Panc1 (cell line): ENCODE measurements at regions not wholly inside any gene's neighbourhood (a gene's known extent, or its start where the extent isn't known, plus 50 kb on each side); places are given as distances from the start of the nearest gene placed in this dataset.

Source experiments
- ATAC-seq: fragments of 200-7000 bp; cut with Tn5 transposase; 2 replicates; pipeline ENCODE4 v1.9.1; 2020; ENCODE audit warnings: mild to moderate bottlenecking, moderate library complexity
- BruUV-seq: library from RNA; stranded (reverse); fragments of 400-500 nt; replicated peaks from 2 replicates; lab custom pipeline; 2021; lab: Mats Ljungman, UMichigan
- CTCF ChIA-PET: fragments of 300-600 bp; sonication (Branson Sonifier 250); formaldehyde crosslinking; loops from one replicate; lab custom pipeline; 2022; ENCODE audit warnings: antibody characterized with exemption; lab: Charles Lee
- POLR2A ChIA-PET: fragments of 300-600 bp; sonication (Branson Sonifier 250); formaldehyde crosslinking; loops from one replicate; lab custom pipeline; 2022; ENCODE audit warnings: antibody characterized with exemption; lab: Charles Lee
- DNase-seq: peaks from one replicate; pipeline ENCODE4 v3.0.0-alpha.2; 2010; ENCODE audit warnings: low read depth, low spot score
- H3K27ac ChIP-seq: 2 replicates; pipeline ENCODE4 v1.5.1; 2011; ENCODE audit warnings: mild to moderate bottlenecking, low read length, inconsistent platforms
- H3K27me3 ChIP-seq: fragments of 200-500 bp; sonication (Bioruptor generic); 2 replicates; pipeline ENCODE4 v1.6.0; 2014; ENCODE audit warnings: low read length, inconsistent platforms; ENCODE audit not compliant: control insufficient read depth, insufficient read depth
- H3K36me3 ChIP-seq: fragments of 200-500 bp; sonication (Bioruptor generic); 2 replicates; pipeline ENCODE4 v1.5.1; 2014; ENCODE audit warnings: inconsistent platforms, mild to moderate bottlenecking, low read length, moderate library complexity; ENCODE audit not compliant: control insufficient read depth, insufficient read depth
- H3K4me1 ChIP-seq: 2 replicates; pipeline ENCODE4 v1.5.1; 2011; ENCODE audit warnings: inconsistent platforms, mild to moderate bottlenecking, low read length, moderate library complexity; ENCODE audit not compliant: control insufficient read depth, insufficient read depth
- H3K4me3 ChIP-seq, 2 experiments: 2 replicates each; pipeline ENCODE4 v1.5.1; 2011 to 2012; ENCODE audit warnings: low read depth in 2 of 2, low read length in 2 of 2, mild to moderate bottlenecking in 2 of 2, inconsistent platforms in 1 of 2, moderate library complexity in 1 of 2
- H3K9me3 ChIP-seq: fragments of 200-500 bp; sonication (Bioruptor generic); 2 replicates; pipeline ENCODE4 v1.5.1; 2014; ENCODE audit warnings: low read depth, mild to moderate bottlenecking, inconsistent platforms, low read length, moderate library complexity; ENCODE audit not compliant: control insufficient read depth, insufficient read depth
- POLR2AphosphoS5 ChIP-seq: IDR thresholded peaks from 2 replicates; pipeline ENCODE4 v1.6.1; 2012; ENCODE audit warnings: mild to moderate bottlenecking, low read depth, low read length, moderate library complexity
- SIN3A ChIP-seq: IDR thresholded peaks from 2 replicates; pipeline ENCODE4 v1.6.1; 2012; ENCODE audit warnings: low read depth, mild to moderate bottlenecking, low read length, moderate library complexity, borderline replicate concordance; ENCODE audit not compliant: insufficient read depth
- TCF7L2 ChIP-seq: IDR thresholded peaks from 2 replicates; pipeline ENCODE4 v1.6.1; 2011; ENCODE audit warnings: mild to moderate bottlenecking, low read depth, low read length, inconsistent platforms
- in situ Hi-C: cut with HindIII; loops from 2 replicates; pipeline ENCODE4 v1.10.0; 2016; ENCODE audit warnings: low sequenced_read_pairs, low pct_unique_long_range_greater_than_20kb
- intact Hi-C: fragments of 100-400 bp; cut with micrococcal nuclease; formaldehyde crosslinking; loops from one replicate; pipeline ENCODE4 v1.10.0; 2022; ENCODE audit not compliant: unreplicated experiment
- TF ChIP-seq, protein P1 (sequence below): fragments of 450-650 bp; IDR thresholded peaks from 2 replicates; pipeline ENCODE4 v1.5.1; 2017; ENCODE audit warnings: mild to moderate bottlenecking
- TF ChIP-seq, protein P2 (sequence below), 2 experiments: IDR thresholded peaks; 2 replicates each; pipeline ENCODE4 v1.6.1; 2011 to 2012; ENCODE audit warnings: low read depth in 2 of 2, control low read depth in 1 of 2, low read length in 1 of 2, mild to moderate bottlenecking in 1 of 2, moderate library complexity in 1 of 2; ENCODE audit not compliant: insufficient read depth in 1 of 2

DNA sequence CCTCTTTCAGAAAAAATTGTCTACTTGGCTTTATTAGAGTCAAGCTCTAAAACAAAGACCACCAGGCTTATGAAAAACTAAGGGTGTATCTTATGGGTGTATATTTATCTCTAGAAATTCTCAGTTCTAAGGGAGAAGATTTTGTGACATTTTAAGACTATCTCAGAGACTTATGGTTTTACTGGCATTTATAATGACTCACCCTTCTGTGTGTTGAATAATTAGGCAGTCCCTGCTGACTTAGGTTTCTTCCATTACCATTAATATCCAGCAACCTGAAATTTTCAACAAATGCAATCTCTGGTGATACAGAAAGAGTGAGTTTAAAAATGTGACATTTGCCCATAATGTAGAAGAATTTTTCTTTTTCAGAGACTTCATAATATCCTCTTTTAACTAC lies 1015.0 kb upstream of the AGA start:
- Histone ChIP-seq H3K36me3 (no peaks in the 10 kb centered on the region), H3K27me3 (no peaks in the 10 kb centered on the region), H3K27ac (no peak overlapping the region), H3K4me1 (no peaks in the 10 kb centered on the region), H3K4me3 (no peak overlapping the region), H3K9me3 (no peaks in the 10 kb centered on the region)
- POLR2A ChIA-PET, result no interaction called here
- intact Hi-C loops, result no loop called here
- CTCF ChIA-PET, result no interaction called here
- ATAC-seq, result no peak
- in situ Hi-C loops, result no loop called here
- no TSS peak for BruUV-seq
- no peak for DNase-seq
- TF ChIP-seq, protein P1, sequence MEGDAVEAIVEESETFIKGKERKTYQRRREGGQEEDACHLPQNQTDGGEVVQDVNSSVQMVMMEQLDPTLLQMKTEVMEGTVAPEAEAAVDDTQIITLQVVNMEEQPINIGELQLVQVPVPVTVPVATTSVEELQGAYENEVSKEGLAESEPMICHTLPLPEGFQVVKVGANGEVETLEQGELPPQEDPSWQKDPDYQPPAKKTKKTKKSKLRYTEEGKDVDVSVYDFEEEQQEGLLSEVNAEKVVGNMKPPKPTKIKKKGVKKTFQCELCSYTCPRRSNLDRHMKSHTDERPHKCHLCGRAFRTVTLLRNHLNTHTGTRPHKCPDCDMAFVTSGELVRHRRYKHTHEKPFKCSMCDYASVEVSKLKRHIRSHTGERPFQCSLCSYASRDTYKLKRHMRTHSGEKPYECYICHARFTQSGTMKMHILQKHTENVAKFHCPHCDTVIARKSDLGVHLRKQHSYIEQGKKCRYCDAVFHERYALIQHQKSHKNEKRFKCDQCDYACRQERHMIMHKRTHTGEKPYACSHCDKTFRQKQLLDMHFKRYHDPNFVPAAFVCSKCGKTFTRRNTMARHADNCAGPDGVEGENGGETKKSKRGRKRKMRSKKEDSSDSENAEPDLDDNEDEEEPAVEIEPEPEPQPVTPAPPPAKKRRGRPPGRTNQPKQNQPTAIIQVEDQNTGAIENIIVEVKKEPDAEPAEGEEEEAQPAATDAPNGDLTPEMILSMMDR, result no peak
- TF ChIP-seq, protein P2, sequence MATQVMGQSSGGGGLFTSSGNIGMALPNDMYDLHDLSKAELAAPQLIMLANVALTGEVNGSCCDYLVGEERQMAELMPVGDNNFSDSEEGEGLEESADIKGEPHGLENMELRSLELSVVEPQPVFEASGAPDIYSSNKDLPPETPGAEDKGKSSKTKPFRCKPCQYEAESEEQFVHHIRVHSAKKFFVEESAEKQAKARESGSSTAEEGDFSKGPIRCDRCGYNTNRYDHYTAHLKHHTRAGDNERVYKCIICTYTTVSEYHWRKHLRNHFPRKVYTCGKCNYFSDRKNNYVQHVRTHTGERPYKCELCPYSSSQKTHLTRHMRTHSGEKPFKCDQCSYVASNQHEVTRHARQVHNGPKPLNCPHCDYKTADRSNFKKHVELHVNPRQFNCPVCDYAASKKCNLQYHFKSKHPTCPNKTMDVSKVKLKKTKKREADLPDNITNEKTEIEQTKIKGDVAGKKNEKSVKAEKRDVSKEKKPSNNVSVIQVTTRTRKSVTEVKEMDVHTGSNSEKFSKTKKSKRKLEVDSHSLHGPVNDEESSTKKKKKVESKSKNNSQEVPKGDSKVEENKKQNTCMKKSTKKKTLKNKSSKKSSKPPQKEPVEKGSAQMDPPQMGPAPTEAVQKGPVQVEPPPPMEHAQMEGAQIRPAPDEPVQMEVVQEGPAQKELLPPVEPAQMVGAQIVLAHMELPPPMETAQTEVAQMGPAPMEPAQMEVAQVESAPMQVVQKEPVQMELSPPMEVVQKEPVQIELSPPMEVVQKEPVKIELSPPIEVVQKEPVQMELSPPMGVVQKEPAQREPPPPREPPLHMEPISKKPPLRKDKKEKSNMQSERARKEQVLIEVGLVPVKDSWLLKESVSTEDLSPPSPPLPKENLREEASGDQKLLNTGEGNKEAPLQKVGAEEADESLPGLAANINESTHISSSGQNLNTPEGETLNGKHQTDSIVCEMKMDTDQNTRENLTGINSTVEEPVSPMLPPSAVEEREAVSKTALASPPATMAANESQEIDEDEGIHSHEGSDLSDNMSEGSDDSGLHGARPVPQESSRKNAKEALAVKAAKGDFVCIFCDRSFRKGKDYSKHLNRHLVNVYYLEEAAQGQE (IDR thresholded peaks at IDR 0.05; ENCODE audit: insufficient read depth in 1 of 2, low read depth in 2 of 2, low read length in 1 of 2), result no peak
- no peak for TF ChIP-seq SIN3A
- no peak for TF ChIP-seq TCF7L2
- TF ChIP-seq POLR2AphosphoS5, result no peak

DNA sequence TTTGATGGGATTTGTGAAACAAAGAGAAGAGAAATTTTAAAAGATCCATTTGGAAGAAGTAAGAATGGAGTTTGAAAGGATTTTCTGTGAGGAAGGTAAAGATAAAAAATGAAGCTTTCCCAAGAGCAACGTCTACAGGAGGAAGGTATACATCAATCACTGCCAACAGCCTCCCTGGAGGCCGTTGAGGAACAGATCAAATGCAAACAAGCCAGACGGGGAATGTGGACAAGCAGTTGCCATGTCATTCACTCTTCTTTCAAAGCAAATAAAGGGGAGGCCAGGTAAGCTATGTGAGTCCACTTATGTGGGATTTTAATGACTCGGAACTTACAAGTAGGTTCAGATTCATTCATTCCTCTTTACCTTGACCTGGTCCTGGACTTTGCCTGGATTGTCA lies 1020.5 kb upstream of the AGA start:
- no peak overlapping the region for H3K4me3 ChIP-seq

More for the DNA sequence above, 1020.5 kb upstream of the AGA start:
- no peaks in the 10 kb centered on the region for H3K36me3 ChIP-seq
- DNase-seq, result no peak
- no TSS peak for BruUV-seq
- ChIA-PET POLR2A (no interaction called here), CTCF (no interaction called here)
- H3K27ac ChIP-seq, result no peak overlapping the region
- H3K27me3 ChIP-seq, result no peaks in the 10 kb centered on the region
- H3K4me1 ChIP-seq, result no peaks in the 10 kb centered on the region
- H3K9me3 ChIP-seq, result no peaks in the 10 kb centered on the region
- intact Hi-C loops (no loop called here), in situ Hi-C loops (no loop called here)
- TF ChIP-seq TCF7L2 (no peak), SIN3A (no peak), POLR2AphosphoS5 (no peak)
- TF ChIP-seq, protein P1, result no peak
- TF ChIP-seq, protein P2 (IDR thresholded peaks at IDR 0.05; ENCODE audit: insufficient read depth in 1 of 2, low read depth in 2 of 2, low read length in 1 of 2), result no peak
- ATAC-seq, result no peak
